H9 (cell line): ENCODE measurements at regions not wholly inside any gene's neighbourhood (a gene's known extent, or its start where the extent isn't known, plus 50 kb on each side); places are given as distances from the start of the nearest gene placed in this dataset.
A peak's percentile ranks its signal among the peaks of the same experiment; 100 is the strongest.

Experiments used
- DNase-seq: peaks from one replicate; pipeline ENCODE4 v3.0.0-alpha.2; 2017
- H2AFZ ChIP-seq: one replicate; pipeline ENCODE4 v1.6.1; 2013; ENCODE audit warnings: mild to moderate bottlenecking, low read length, control low read depth, moderate library complexity
- H2AK5ac ChIP-seq: 2 replicates; pipeline ENCODE4 v1.6.1; 2013; ENCODE audit warnings: low read length, control low read depth, mixed read lengths; ENCODE audit not compliant: insufficient read length
- H2BK120ac ChIP-seq: one replicate; pipeline ENCODE4 v1.6.1; 2013; ENCODE audit warnings: low read depth, mild to moderate bottlenecking, low read length, control low read depth, inconsistent platforms; ENCODE audit not compliant: poor library complexity, severe bottlenecking
- H2BK12ac ChIP-seq: 2 replicates; pipeline ENCODE4 v1.6.1; 2013; ENCODE audit warnings: low read length, control low read depth, mixed read lengths, low read depth; ENCODE audit not compliant: insufficient read length
- H2BK15ac ChIP-seq: 2 replicates; pipeline ENCODE4 v1.6.1; 2013; ENCODE audit warnings: low read depth, low read length, control low read depth
- H2BK20ac ChIP-seq: one replicate; pipeline ENCODE4 v1.6.1; 2013; ENCODE audit warnings: low read depth, mild to moderate bottlenecking, low read length, control low read depth, inconsistent platforms; ENCODE audit not compliant: poor library complexity, severe bottlenecking
- H2BK5ac ChIP-seq: 2 replicates; pipeline ENCODE4 v1.6.1; 2013; ENCODE audit warnings: low read length, control low read depth, mixed read lengths; ENCODE audit not compliant: insufficient read length
- H3K14ac ChIP-seq: 2 replicates; pipeline ENCODE4 v1.6.1; 2013; ENCODE audit warnings: low read length, control low read depth; ENCODE audit not compliant: insufficient read depth
- H3K18ac ChIP-seq: 2 replicates; pipeline ENCODE4 v1.6.1; 2013; ENCODE audit warnings: low read depth, mild to moderate bottlenecking, mixed read lengths, low read length, control low read depth; ENCODE audit not compliant: insufficient read length
- H3K23ac ChIP-seq: 2 replicates; pipeline ENCODE4 v1.6.1; 2013; ENCODE audit warnings: low read length, control low read depth, mixed read lengths, low read depth; ENCODE audit not compliant: insufficient read length
- H3K23me2 ChIP-seq: 2 replicates; pipeline ENCODE4 v1.6.1; 2013; ENCODE audit warnings: low read depth, mild to moderate bottlenecking, mixed read lengths, low read length, control low read depth; ENCODE audit not compliant: insufficient read length, poor library complexity, severe bottlenecking
- H3K27ac ChIP-seq: 2 replicates; pipeline ENCODE4 v1.5.1; 2013; ENCODE audit warnings: low read length, control low read depth, mixed read lengths, low read depth; ENCODE audit not compliant: insufficient read length
- H3K27me3 ChIP-seq: 2 replicates; pipeline ENCODE4 v1.6.1; 2013; ENCODE audit warnings: low read length, control low read depth, inconsistent platforms; ENCODE audit not compliant: insufficient read depth
- H3K4ac ChIP-seq: 2 replicates; pipeline ENCODE4 v1.6.1; 2013; ENCODE audit warnings: low read depth, mild to moderate bottlenecking, control low read depth, inconsistent platforms, low read length, moderate library complexity
- H3K4me1 ChIP-seq: 2 replicates; pipeline ENCODE4 v1.6.1; 2013; ENCODE audit warnings: low read length, control low read depth, inconsistent platforms; ENCODE audit not compliant: insufficient read depth
- H3K4me2 ChIP-seq: 2 replicates; pipeline ENCODE4 v1.6.1; 2013; ENCODE audit warnings: low read length, control low read depth, mixed read lengths; ENCODE audit not compliant: insufficient read length, insufficient read depth
- H3K56ac ChIP-seq: 2 replicates; pipeline ENCODE4 v1.6.1; 2013; ENCODE audit warnings: low read depth, mild to moderate bottlenecking, mixed read lengths, low read length, control low read depth; ENCODE audit not compliant: insufficient read length
- H3K79me1 ChIP-seq: 2 replicates; pipeline ENCODE4 v1.6.1; 2013; ENCODE audit warnings: low read depth, mild to moderate bottlenecking, moderate library complexity, low read length, control low read depth, inconsistent platforms; ENCODE audit not compliant: insufficient read depth, poor library complexity, severe bottlenecking
- H3K79me2 ChIP-seq: 2 replicates; pipeline ENCODE4 v1.6.1; 2013; ENCODE audit warnings: low read length, control low read depth, inconsistent platforms; ENCODE audit not compliant: insufficient read depth
- H3K9ac ChIP-seq: 2 replicates; pipeline ENCODE4 v1.6.1; 2013; ENCODE audit warnings: low read length, control low read depth, mixed read lengths; ENCODE audit not compliant: insufficient read length; ENCODE audit errors: extremely low read depth
- H3K9me3 ChIP-seq: one replicate; pipeline ENCODE4 v1.6.1; 2013; ENCODE audit warnings: low read depth, low read length, inconsistent platforms; ENCODE audit not compliant: control insufficient read depth
- H3T11ph ChIP-seq: one replicate; pipeline ENCODE4 v1.6.1; 2013; ENCODE audit warnings: mild to moderate bottlenecking, low read length, control low read depth, inconsistent platforms
- H4K20me1 ChIP-seq: one replicate; pipeline ENCODE4 v1.6.1; 2013; ENCODE audit not compliant: control insufficient read depth, insufficient read length, insufficient read depth
- H4K5ac ChIP-seq: 2 replicates; pipeline ENCODE4 v1.6.1; 2013; ENCODE audit warnings: low read depth, mild to moderate bottlenecking, mixed read lengths, low read length, control low read depth; ENCODE audit not compliant: insufficient read length
- H4K8ac ChIP-seq: replicated peaks from 2 replicates; pipeline ENCODE4 v1.6.1; 2013; ENCODE audit warnings: low read length, control low read depth, mixed read lengths, low read depth; ENCODE audit not compliant: insufficient read length
- H4K91ac ChIP-seq: 2 replicates; pipeline ENCODE4 v1.6.1; 2013; ENCODE audit warnings: low read depth, mild to moderate bottlenecking, moderate library complexity, mixed read lengths, low read length, control low read depth; ENCODE audit not compliant: insufficient read length
- H3K27ac Mint-ChIP-seq, 3 experiments: 2 replicates in 2 of 3; 3 replicates in 1 of 3; pipeline ENCODE4 v1.8.0; 2020 to 2021; ENCODE audit warnings: mixed read lengths in 3 of 3, mild to moderate bottlenecking in 1 of 3, moderate library complexity in 1 of 3
- H3K27me3 Mint-ChIP-seq: 2 replicates; pipeline ENCODE4 v1.8.0; 2021; ENCODE audit warnings: low read depth, mild to moderate bottlenecking, moderate library complexity, mixed read lengths
- H3K36me3 Mint-ChIP-seq, 3 experiments: 2 replicates in 2 of 3; 3 replicates in 1 of 3; pipeline ENCODE4 v1.8.0; 2020 to 2021; ENCODE audit warnings: low read depth in 3 of 3, mixed read lengths in 3 of 3; ENCODE audit not compliant: insufficient read depth in 1 of 3
- H3K4me1 Mint-ChIP-seq, 2 experiments: 2 replicates each; pipeline ENCODE4 v1.8.0; 2020; ENCODE audit warnings: mixed read lengths in 2 of 2
- H3K4me3 Mint-ChIP-seq, 2 experiments: 2 replicates in 1 of 2; 3 replicates in 1 of 2; pipeline ENCODE4 v1.8.0; 2020 to 2021; ENCODE audit warnings: mild to moderate bottlenecking in 2 of 2, mixed read lengths in 2 of 2, moderate library complexity in 1 of 2
- H3K9me3 Mint-ChIP-seq, 2 experiments: 2 replicates in 1 of 2; 3 replicates in 1 of 2; pipeline ENCODE4 v1.8.0; 2020; ENCODE audit warnings: mild to moderate bottlenecking in 2 of 2, mixed read lengths in 2 of 2, moderate library complexity in 1 of 2
- CTCF ChIP-seq: fragments of 200-600 bp; sonication (generic); conservative IDR thresholded peaks from 3 replicates; pipeline ENCODE4 v1.8.0; 2021; ENCODE audit warnings: antibody characterized with exemption, mild to moderate bottlenecking
- WGBS: extraction: QIAGEN DNeasy Blood & Tissue Kit; methylation state at CpG from one replicate; pipeline ENCODE4 v1.1.7; 2013; ENCODE audit warnings: missing lambda C conversion rate, low lambda C conversion rate, mixed read lengths; ENCODE audit not compliant: insufficient read length; ENCODE audit errors: extremely low coverage; 5-methylcytosine and 5-hydroxymethylcytosine counted together

- Histone ChIP-seq H3K27me3 (no peaks in the 10 kb centered on the region), H3K9me3 (no peaks in the 10 kb centered on the region), H3K23ac (no peak overlapping the region), H4K8ac (no peak overlapping the region), H2BK12ac (no peak overlapping the region), H3K14ac (no peak overlapping the region), H3T11ph (peak overlapping the region; percentile 72), H3K79me1 (no peaks in the 10 kb centered on the region), H2AK5ac (no peak overlapping the region), H3K27ac (peak overlapping the region; percentile 92), H3K4me1 (peaks cover 8% of the 10 kb centered on the region; the same call in 1 of the 2 replicates), H4K5ac (no peak overlapping the region), H2AFZ (no peak overlapping the region), H3K4me2 (peak overlapping the region; percentile 19), H3K9ac (no peak overlapping the region), H3K79me2 (no peaks in the 10 kb centered on the region), H3K56ac (no peak overlapping the region), H2BK15ac (no peak overlapping the region), H3K23me2 (no peaks in the 10 kb centered on the region), H2BK20ac (no peak overlapping the region), H4K20me1 (no peaks in the 10 kb centered on the region), H4K91ac (no peak overlapping the region), H2BK120ac (no peak overlapping the region), H3K18ac (peak overlapping the region; percentile 81), H2BK5ac (peak overlapping the region; percentile 18), H3K4ac (no peak overlapping the region; the same call in 1 of the 2 replicates)
- Mint-ChIP-seq H3K4me1 (peaks cover 51 to 57% of the 10 kb centered on the region in 2 experiments), H3K9me3 (peaks cover 22 to 31% of the 10 kb centered on the region in 2 experiments), H3K36me3 (peaks cover 0 to 35% (median 15%) of the 10 kb centered on the region in 3 experiments; a peak in 6 of 7 replicates), H3K4me3 (no peak overlapping the region; a peak in 1 of 5 replicates), H3K27ac (peak overlapping the region; percentile 97), H3K27me3 (no peaks in the 10 kb centered on the region)
- no peak for DNase-seq
- no CpG with 5 or more reads among the region's 4 CpGs for WGBS
- no peak for TF ChIP-seq CTCF
Observed at GRCh38 chr1:96559707-96560596, 161.6 kb upstream of the PTBP2 start.
